Vagina (tissue), 2 donors: ENCODE measurements at regions not wholly inside any gene's neighbourhood (a gene's known extent, or its start where the extent isn't known, plus 50 kb on each side); places are given as distances from the start of the nearest gene placed in this dataset.

ENCODE experiments used
- DNase-seq, 2 donors: peaks; one replicate each; pipeline ENCODE4 v3.0.0-alpha.2; 2017; ENCODE audit errors: extremely low spot score in 2 of 2
- H3K27ac ChIP-seq: fragments of 200-600 bp; sonication (generic); one replicate; pipeline ENCODE4 v1.5.1; 2019
- H3K27me3 ChIP-seq: fragments of 200-600 bp; sonication (generic); one replicate; pipeline ENCODE4 v1.5.1; 2019
- H3K36me3 ChIP-seq, 2 donors: fragments of 200-600 bp; sonication (generic); one replicate each; pipeline ENCODE4 v1.5.1; 2017 to 2019
- H3K4me1 ChIP-seq: fragments of 200-600 bp; sonication (generic); one replicate; pipeline ENCODE4 v1.5.1; 2019
- H3K4me3 ChIP-seq, 2 donors: fragments of 200-600 bp; sonication (generic); 1 replicate in 1 of 2; 2 replicates in 1 of 2; pipeline ENCODE4 v1.5.1; 2016 to 2019
- H3K9me3 ChIP-seq: fragments of 200-600 bp; sonication (generic); one replicate; pipeline ENCODE4 v1.5.1; 2019
- CTCF ChIP-seq, 3 experiments: fragments of 450-650 bp in 2 of 3; fragments of 200-600 bp in 1 of 3; sonication (generic) in 1 of 3; IDR thresholded peaks; one replicate each; pipeline ENCODE4 v1.5.1; 2017 to 2019; ENCODE audit warnings: antibody characterized with exemption in 3 of 3, mild to moderate bottlenecking in 2 of 3, moderate library complexity in 2 of 3
- POLR2A ChIP-seq, 2 donors: fragments of 450-650 bp; IDR thresholded peaks; one replicate each; pipeline ENCODE4 v1.6.1; 2017; ENCODE audit warnings: antibody characterized with exemption in 2 of 2, mild to moderate bottlenecking in 2 of 2, moderate library complexity in 2 of 2
- POLR2AphosphoS5 ChIP-seq, 2 donors: sonication (generic); formaldehyde crosslinking; IDR thresholded peaks; one replicate each; pipeline ENCODE4 v1.9.0; 2017; ENCODE audit warnings: antibody characterized with exemption in 2 of 2, mild to moderate bottlenecking in 2 of 2, low read depth in 1 of 2; ENCODE audit not compliant: insufficient read depth in 1 of 2
- intact Hi-C: fragments of 100-400 bp; cut with DNase I; formaldehyde crosslinking; loops from one replicate; pipeline ENCODE4 v1.15.1; 2023

GRCh38 chr1:8259498-8260290 lies 58.2 kb upstream of the SLC45A1 start:
- DNase-seq, result no peak
- H3K4me3 ChIP-seq, result peak overlapping the region in 1 of 2 donors; percentile 1
- intact Hi-C loops, result no loop called here

GRCh38 chr1:8257621-8258020 lies 60.3 kb upstream of the SLC45A1 start:
- peaks cover 16% of the 10 kb centered on the region for H3K4me1 ChIP-seq
- TF ChIP-seq POLR2AphosphoS5 (IDR thresholded peaks at IDR 0.05; ENCODE audit: insufficient read depth in 1 of 2, low read depth in 1 of 2) (no peak), POLR2A (IDR thresholded peaks at IDR 0.05) (no peak), CTCF (IDR thresholded peaks at IDR 0.05) (no peak)
- DNase-seq, result no peak
- H3K4me3 ChIP-seq, result no peak overlapping the region
- no peak overlapping the region for H3K27ac ChIP-seq
- H3K9me3 ChIP-seq, result no peaks in the 10 kb centered on the region
- no peaks in the 10 kb centered on the region for H3K36me3 ChIP-seq
- H3K27me3 ChIP-seq, result no peaks in the 10 kb centered on the region
- intact Hi-C loops, result no loop called here

More at GRCh38 chr1:8259498-8260290, 58.2 kb upstream of the SLC45A1 start:
- TF ChIP-seq POLR2A (IDR thresholded peaks at IDR 0.05) (no peak), POLR2AphosphoS5 (IDR thresholded peaks at IDR 0.05; ENCODE audit: insufficient read depth in 1 of 2, low read depth in 1 of 2) (peak in 1 of 2 donors; percentile 22), CTCF (IDR thresholded peaks at IDR 0.05) (no peak)
- no peaks in the 10 kb centered on the region for H3K27me3 ChIP-seq
- H3K36me3 ChIP-seq, result no peaks in the 10 kb centered on the region
- peak overlapping the region; percentile 69 for H3K27ac ChIP-seq
- no peaks in the 10 kb centered on the region for H3K9me3 ChIP-seq
- H3K4me1 ChIP-seq, result peaks cover 16% of the 10 kb centered on the region

DNA sequence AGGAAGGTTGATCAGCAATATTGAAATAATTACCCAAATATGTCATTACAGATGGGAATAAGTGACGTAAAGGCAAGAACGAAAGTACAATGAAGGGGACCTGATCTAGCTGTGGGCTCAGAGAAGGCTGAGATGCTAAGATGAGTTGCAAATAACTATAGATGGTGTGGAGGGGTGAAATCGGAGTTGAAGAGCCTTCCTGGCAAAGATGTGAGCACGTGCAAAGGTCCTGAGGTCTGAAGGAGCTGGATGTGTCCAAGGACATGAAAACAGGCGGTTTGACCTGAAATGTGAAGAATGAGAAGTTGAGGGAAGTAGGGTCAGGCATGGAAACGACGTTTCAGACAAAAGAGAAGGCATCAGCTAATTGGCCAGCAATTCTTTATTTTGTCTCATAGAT lies 61.6 kb upstream of the SLC45A1 start:
- no peaks in the 10 kb centered on the region for H3K36me3 ChIP-seq
- no peaks in the 10 kb centered on the region for H3K27me3 ChIP-seq

DNA sequence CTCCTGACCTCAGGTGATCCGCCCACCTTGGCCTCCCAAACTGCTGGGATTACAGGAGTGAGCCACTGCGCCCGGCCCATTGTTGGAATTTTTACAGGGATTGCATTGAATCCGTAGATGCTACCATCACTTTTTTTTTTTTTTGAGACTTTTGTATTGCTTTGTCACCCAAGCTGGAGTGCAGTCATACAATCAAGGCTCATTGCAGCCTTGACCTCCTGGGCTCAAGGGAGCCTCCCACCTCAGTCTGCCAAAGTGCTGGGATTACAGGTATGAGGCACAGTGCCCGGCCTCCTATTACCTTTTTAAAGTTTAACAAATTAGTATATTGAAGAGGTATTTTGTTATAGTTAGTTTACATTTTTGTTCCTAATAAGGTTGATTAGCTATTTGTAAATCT lies 62.2 kb upstream of the SLC45A1 start:
- TF ChIP-seq CTCF (IDR thresholded peaks at IDR 0.05), result no peak
- TF ChIP-seq POLR2A (IDR thresholded peaks at IDR 0.05), result no peak
- TF ChIP-seq POLR2AphosphoS5 (IDR thresholded peaks at IDR 0.05; ENCODE audit: insufficient read depth in 1 of 2, low read depth in 1 of 2), result no peak
- Histone ChIP-seq H3K27ac (no peak overlapping the region), H3K4me3 (no peak overlapping the region), H3K4me1 (peaks cover 16% of the 10 kb centered on the region), H3K27me3 (no peaks in the 10 kb centered on the region), H3K36me3 (no peaks in the 10 kb centered on the region), H3K9me3 (no peaks in the 10 kb centered on the region)
- intact Hi-C loops, result no loop called here
- DNase-seq, result no peak

More for the DNA sequence above, 61.6 kb upstream of the SLC45A1 start:
- Histone ChIP-seq H3K4me3 (no peak overlapping the region), H3K27ac (no peak overlapping the region), H3K4me1 (peaks cover 16% of the 10 kb centered on the region), H3K9me3 (no peaks in the 10 kb centered on the region)
- intact Hi-C loops, result no loop called here
- TF ChIP-seq CTCF (IDR thresholded peaks at IDR 0.05) (no peak), POLR2A (IDR thresholded peaks at IDR 0.05) (no peak), POLR2AphosphoS5 (IDR thresholded peaks at IDR 0.05; ENCODE audit: insufficient read depth in 1 of 2, low read depth in 1 of 2) (no peak)
- DNase-seq, result no peak

- no peaks in the 10 kb centered on the region for H3K27me3 ChIP-seq
- TF ChIP-seq CTCF (IDR thresholded peaks at IDR 0.05) (no peak), POLR2A (IDR thresholded peaks at IDR 0.05) (no peak), POLR2AphosphoS5 (IDR thresholded peaks at IDR 0.05; ENCODE audit: insufficient read depth in 1 of 2, low read depth in 1 of 2) (no peak)
- no peak overlapping the region for H3K4me3 ChIP-seq
- no peaks in the 10 kb centered on the region for H3K9me3 ChIP-seq
- no peak for DNase-seq
- H3K4me1 ChIP-seq, result no peaks in the 10 kb centered on the region
- intact Hi-C loops, result no loop called here
- H3K36me3 ChIP-seq, result no peaks in the 10 kb centered on the region
- no peak overlapping the region for H3K27ac ChIP-seq
Observed at GRCh38 chr1:8252266-8252951, 65.5 kb upstream of the SLC45A1 start.
